GM12878 (cell line): ENCODE measurements at regions not wholly inside any gene's neighbourhood (a gene's known extent, or its start where the extent isn't known, plus 50 kb on each side); places are given as distances from the start of the nearest gene placed in this dataset.

Source experiments
- CBX3 ChIP-seq: fragments of 200-600 bp; sonication (generic); IDR thresholded peaks from 2 replicates; pipeline ENCODE4 v1.6.1; 2016; ENCODE audit warnings: low read depth, borderline replicate concordance
- GABPA ChIP-seq: IDR thresholded peaks from 2 replicates; pipeline ENCODE4 v1.6.1; 2014; ENCODE audit warnings: antibody characterized with exemption, low read depth, mild to moderate bottlenecking, inconsistent platforms
- POLR2AphosphoS5 ChIP-seq: IDR thresholded peaks from 2 replicates; pipeline ENCODE4 v1.6.1; 2011; ENCODE audit warnings: mild to moderate bottlenecking, low read length, inconsistent platforms
- YY1 ChIP-seq: IDR thresholded peaks from 2 replicates; pipeline ENCODE4 v1.6.1; 2011; ENCODE audit warnings: low read depth, mild to moderate bottlenecking, low read length
- TF ChIP-seq, protein P1 (sequence below): IDR thresholded peaks from 2 replicates; pipeline ENCODE4 v1.6.1; 2012; ENCODE audit warnings: low read length, inconsistent platforms

DNA sequence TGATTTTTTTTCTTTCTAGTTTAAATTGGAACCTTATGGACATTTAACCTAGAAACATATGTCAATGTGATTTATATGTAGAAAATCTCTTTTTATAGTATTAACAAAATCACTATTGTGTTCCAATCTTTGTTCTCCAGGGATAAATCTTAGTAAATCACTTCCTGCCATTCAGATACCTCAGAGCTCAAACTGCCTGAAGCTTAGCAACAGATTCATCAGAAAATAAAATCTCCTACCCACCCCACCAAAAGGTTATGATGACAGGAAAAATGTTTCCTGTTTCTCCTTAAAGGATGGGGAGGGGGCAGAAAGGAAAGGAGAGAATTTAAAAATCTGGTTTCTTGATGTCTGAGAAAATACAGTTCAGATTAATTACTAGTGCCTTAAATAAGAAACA, 105.0 kb upstream of the TUT7 start:
- TF ChIP-seq POLR2AphosphoS5 (no peak), CBX3 (no peak), YY1 (no peak), GABPA (no peak)
- TF ChIP-seq, protein P1, sequence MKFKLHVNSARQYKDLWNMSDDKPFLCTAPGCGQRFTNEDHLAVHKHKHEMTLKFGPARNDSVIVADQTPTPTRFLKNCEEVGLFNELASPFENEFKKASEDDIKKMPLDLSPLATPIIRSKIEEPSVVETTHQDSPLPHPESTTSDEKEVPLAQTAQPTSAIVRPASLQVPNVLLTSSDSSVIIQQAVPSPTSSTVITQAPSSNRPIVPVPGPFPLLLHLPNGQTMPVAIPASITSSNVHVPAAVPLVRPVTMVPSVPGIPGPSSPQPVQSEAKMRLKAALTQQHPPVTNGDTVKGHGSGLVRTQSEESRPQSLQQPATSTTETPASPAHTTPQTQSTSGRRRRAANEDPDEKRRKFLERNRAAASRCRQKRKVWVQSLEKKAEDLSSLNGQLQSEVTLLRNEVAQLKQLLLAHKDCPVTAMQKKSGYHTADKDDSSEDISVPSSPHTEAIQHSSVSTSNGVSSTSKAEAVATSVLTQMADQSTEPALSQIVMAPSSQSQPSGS, result no peak
